Activated CD8-positive, alpha-beta T cell treated with anti-CD3 and anti-CD28 coated beads for 36 hours (primary cell): ENCODE measurements at regions not wholly inside any gene's neighbourhood (a gene's known extent, or its start where the extent isn't known, plus 50 kb on each side); places are given as distances from the start of the nearest gene placed in this dataset.

Source experiments
- ATAC-seq: fragments of 200-7000 bp; cut with Tn5 transposase; one replicate; pipeline ENCODE4 v1.10.0; 2021; ENCODE audit warnings: mild to moderate bottlenecking, moderate library complexity
- CTCF ChIA-PET: fragments of 350-600 bp; sonication (Branson Sonifier 250); formaldehyde crosslinking; loops from one replicate; lab custom pipeline; 2021; ENCODE audit warnings: antibody characterized with exemption; lab: Charles Lee
- POLR2A ChIA-PET: fragments of 350-600 bp; sonication (Branson Sonifier 250); formaldehyde crosslinking; loops from one replicate; lab custom pipeline; 2021; ENCODE audit warnings: antibody characterized with exemption; lab: Charles Lee
- DNase-seq: peaks from one replicate; pipeline ENCODE4 v3.0.0-alpha.2; 2020
- H3K27ac Mint-ChIP-seq: one replicate; pipeline ENCODE4 v1.8.0; 2021; ENCODE audit warnings: mild to moderate bottlenecking, mixed read lengths
- H3K27me3 Mint-ChIP-seq: one replicate; pipeline ENCODE4 v1.8.0; 2021; ENCODE audit warnings: mixed read lengths
- H3K36me3 Mint-ChIP-seq: one replicate; pipeline ENCODE4 v1.8.0; 2021; ENCODE audit warnings: low read depth, mixed read lengths
- H3K4me1 Mint-ChIP-seq: one replicate; pipeline ENCODE4 v1.8.0; 2021; ENCODE audit warnings: low read depth, mixed read lengths
- H3K4me3 Mint-ChIP-seq: one replicate; pipeline ENCODE4 v1.8.0; 2021; ENCODE audit warnings: mild to moderate bottlenecking, moderate library complexity, mixed read lengths
- H3K9me3 Mint-ChIP-seq: one replicate; pipeline ENCODE4 v1.8.0; 2021; ENCODE audit warnings: mixed read lengths
- intact Hi-C: fragments of 100-400 bp; cut with micrococcal nuclease; formaldehyde crosslinking; loops from one replicate; pipeline ENCODE4 v1.10.0; 2022
- TF ChIP-seq, protein P1 (sequence below): fragments of 200-600 bp; IDR thresholded peaks from one replicate; pipeline ENCODE4 v1.8.0; 2022; ENCODE audit warnings: antibody characterized with exemption, mild to moderate bottlenecking

DNA sequence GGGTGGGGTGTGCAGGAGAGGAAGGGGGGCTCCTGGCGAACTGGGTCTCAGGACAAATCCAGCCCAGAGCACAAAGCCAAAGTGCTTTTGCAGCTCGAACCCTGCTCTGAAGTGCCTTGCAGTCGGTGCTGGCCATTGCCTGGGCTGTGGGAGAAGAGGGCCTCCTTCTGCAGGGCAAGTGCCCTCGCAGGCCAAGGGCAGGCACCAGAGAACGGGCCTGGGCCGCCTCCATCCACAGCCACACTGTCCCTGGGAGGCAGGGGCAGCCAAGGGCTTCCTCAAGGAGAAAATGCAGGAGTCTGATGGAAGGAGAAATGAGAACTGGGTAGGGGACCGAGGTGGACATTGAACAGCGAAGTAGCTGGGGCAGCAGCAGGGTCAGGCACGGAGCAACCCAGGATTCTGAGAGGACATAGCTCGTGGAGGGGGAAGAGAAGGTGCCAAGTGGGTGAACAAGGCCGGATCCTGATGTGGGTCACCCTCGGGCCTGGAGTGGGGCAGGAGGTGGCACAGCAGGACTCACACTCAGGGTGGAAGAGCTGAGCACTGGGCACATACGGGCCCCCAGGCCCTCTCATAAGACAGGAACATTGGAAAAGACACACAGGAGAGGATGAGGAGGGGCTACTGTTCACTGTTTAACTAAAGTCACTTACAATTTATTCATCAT, 312.8 kb upstream of the SALL3 start:
- H3K9me3 Mint-ChIP-seq: no peaks in the 10 kb centered on the region
- ATAC-seq (no peak), DNase-seq (no peak)
- TF ChIP-seq, protein P1, sequence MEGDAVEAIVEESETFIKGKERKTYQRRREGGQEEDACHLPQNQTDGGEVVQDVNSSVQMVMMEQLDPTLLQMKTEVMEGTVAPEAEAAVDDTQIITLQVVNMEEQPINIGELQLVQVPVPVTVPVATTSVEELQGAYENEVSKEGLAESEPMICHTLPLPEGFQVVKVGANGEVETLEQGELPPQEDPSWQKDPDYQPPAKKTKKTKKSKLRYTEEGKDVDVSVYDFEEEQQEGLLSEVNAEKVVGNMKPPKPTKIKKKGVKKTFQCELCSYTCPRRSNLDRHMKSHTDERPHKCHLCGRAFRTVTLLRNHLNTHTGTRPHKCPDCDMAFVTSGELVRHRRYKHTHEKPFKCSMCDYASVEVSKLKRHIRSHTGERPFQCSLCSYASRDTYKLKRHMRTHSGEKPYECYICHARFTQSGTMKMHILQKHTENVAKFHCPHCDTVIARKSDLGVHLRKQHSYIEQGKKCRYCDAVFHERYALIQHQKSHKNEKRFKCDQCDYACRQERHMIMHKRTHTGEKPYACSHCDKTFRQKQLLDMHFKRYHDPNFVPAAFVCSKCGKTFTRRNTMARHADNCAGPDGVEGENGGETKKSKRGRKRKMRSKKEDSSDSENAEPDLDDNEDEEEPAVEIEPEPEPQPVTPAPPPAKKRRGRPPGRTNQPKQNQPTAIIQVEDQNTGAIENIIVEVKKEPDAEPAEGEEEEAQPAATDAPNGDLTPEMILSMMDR: no peak
- no peaks in the 10 kb centered on the region for H3K36me3 Mint-ChIP-seq
- intact Hi-C loops: no loop called here
- ChIA-PET POLR2A (no interaction called here), CTCF (no interaction called here)
- no peaks in the 10 kb centered on the region for H3K4me1 Mint-ChIP-seq
- H3K27me3 Mint-ChIP-seq: no peaks in the 10 kb centered on the region
- no peak overlapping the region for H3K4me3 Mint-ChIP-seq
- no peak overlapping the region for H3K27ac Mint-ChIP-seq

DNA sequence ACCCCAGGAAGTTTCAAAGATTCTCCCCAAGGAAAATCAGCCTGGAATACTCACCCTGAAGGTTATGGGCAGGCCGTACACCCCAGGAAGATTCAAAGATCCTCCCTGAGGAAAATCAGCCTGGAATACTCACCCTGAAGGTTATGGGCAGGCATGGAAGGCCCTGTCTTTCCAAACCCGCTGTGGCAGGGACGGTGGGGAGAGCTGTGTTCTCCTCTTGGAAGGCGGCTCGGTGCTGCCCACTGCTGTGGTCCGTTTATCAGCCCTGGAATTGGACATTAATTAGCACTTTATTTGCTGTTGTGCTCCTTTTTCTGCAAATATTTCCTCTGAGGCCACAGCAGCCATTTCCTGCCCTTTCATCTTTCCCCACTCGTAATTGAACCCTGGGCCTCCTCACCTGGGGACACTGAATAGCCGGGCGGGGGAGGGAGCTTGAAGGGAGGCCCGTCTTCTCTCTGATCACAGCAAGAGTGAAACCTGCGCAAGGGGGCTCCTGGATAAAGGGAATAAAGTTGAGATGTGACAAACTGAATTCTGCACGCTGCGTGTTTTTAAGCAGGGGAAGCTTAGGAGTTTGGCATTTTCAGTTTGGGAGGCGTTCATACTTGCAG, 308.7 kb upstream of the SALL3 start:
- TF ChIP-seq, protein P1: no peak
- Mint-ChIP-seq H3K27ac (no peak overlapping the region), H3K9me3 (no peaks in the 10 kb centered on the region), H3K36me3 (no peaks in the 10 kb centered on the region), H3K4me3 (no peak overlapping the region), H3K27me3 (no peaks in the 10 kb centered on the region), H3K4me1 (no peaks in the 10 kb centered on the region)
- ATAC-seq (no peak), DNase-seq (no peak)
- intact Hi-C loops: no loop called here
- ChIA-PET POLR2A (no interaction called here), CTCF (no interaction called here)

DNA sequence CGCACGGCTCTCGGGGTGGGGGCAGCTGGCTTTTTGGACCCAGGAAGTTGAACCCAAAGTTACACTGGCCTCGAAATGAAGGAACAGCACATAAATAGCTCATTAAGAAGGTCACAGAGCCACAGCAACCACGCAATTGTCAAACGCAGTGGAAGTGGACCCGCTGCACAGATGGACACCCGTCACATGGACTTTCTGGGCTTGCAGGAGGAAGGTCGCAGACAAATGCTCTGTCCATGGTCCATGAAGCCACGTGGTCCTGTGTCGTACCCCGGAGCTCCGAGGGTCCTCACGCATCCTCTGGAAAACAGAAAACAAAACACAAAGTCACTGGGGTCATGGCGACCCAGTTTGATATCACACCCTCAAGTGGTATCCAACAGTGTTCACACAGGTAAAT, 308.1 kb upstream of the SALL3 start:
- CTCF ChIA-PET: no interaction called here
- H3K27me3 Mint-ChIP-seq: no peaks in the 10 kb centered on the region
- H3K9me3 Mint-ChIP-seq: no peaks in the 10 kb centered on the region
- intact Hi-C loops: no loop called here
- no peaks in the 10 kb centered on the region for H3K4me1 Mint-ChIP-seq
- H3K27ac Mint-ChIP-seq: no peak overlapping the region
- ATAC-seq (no peak), DNase-seq (no peak)
- POLR2A ChIA-PET: no interaction called here
- H3K4me3 Mint-ChIP-seq: no peak overlapping the region
- TF ChIP-seq, protein P1: no peak
- H3K36me3 Mint-ChIP-seq: no peaks in the 10 kb centered on the region

DNA sequence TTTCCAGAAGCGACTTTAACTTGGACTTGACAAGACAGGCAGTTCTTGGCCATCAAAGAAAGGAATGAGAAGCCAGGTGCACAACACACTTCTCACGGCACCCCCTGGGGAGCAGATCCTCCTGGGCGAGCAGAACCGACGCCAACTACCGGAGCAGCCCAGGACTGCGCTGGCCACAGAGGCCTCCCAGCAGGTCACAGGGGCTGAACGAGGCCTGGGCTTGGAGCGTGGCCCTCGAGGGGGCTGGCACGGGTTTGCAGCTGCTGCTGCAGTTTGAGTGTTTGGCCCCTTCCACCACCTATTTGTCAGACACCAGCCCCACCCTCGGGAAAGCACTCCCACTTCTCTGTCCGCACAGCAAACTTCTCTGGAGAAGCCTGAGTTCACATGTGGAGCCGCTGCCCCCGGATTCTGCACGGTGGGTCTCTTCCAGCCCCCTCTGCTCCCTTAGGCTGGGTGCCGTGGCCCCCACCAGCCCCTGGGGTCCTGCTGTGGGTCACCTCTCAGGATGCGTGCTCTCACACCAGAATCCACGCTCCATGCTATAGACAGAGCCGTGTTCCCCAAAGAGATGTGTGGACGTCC, 306.7 kb upstream of the SALL3 start:
- Mint-ChIP-seq H3K4me1 (no peaks in the 10 kb centered on the region), H3K27me3 (no peaks in the 10 kb centered on the region), H3K27ac (no peak overlapping the region), H3K4me3 (no peak overlapping the region), H3K9me3 (no peaks in the 10 kb centered on the region), H3K36me3 (no peaks in the 10 kb centered on the region)
- intact Hi-C loops: no loop called here
- ATAC-seq: no peak
- POLR2A ChIA-PET: no interaction called here
- DNase-seq: no peak
- CTCF ChIA-PET: no interaction called here
- TF ChIP-seq, protein P1: no peak
